SK-N-SH (cell line): ENCODE measurements at regions not wholly inside any gene's neighbourhood (a gene's known extent, or its start where the extent isn't known, plus 50 kb on each side); places are given as distances from the start of the nearest gene placed in this dataset.

Experiments
- CTCF ChIA-PET: fragments of 300-600, 350-600 bp; formaldehyde crosslinking; extraction: SDS; loops from one replicate; lab custom pipeline; 2021; lab: Yijun Ruan, JAX
- POLR2A ChIA-PET: fragments of 350-600 bp; sonication (Branson Sonifier 250); formaldehyde crosslinking; extraction: SDS; loops from one replicate; lab custom pipeline; 2020; ENCODE audit warnings: antibody characterized with exemption, inconsistent platforms; lab: Yijun Ruan, JAX
- DNase-seq: peaks from one replicate; pipeline ENCODE4 v3.0.0; 2012
- H2AFZ ChIP-seq: fragments of 200-600 bp; sonication (generic); 2 replicates; pipeline ENCODE4 v1.8.1; 2016; ENCODE audit warnings: antibody characterized with exemption, mild to moderate bottlenecking, low read depth
- H3F3A ChIP-seq: fragments of 200-600 bp; sonication (generic); replicated peaks from 2 replicates; pipeline ENCODE3; 2016; ENCODE audit warnings: antibody characterized with exemption, mild to moderate bottlenecking; ENCODE audit not compliant: insufficient read depth
- H3K27ac ChIP-seq, 2 experiments: fragments of 200-500 bp in 1 of 2; fragments of 200-600 bp in 1 of 2; sonication (Bioruptor generic) in 1 of 2; sonication (generic), shearing (Covaris generic) in 1 of 2; 2 replicates each; pipeline versions ENCODE4 v1.5.1 to v1.6.1; 2014 to 2016; ENCODE audit warnings: low read depth in 2 of 2, inconsistent platforms in 1 of 2, low read length in 1 of 2, mild to moderate bottlenecking in 1 of 2, mixed read lengths in 1 of 2
- H3K27me3 ChIP-seq: fragments of 200-600 bp; sonication (generic), shearing (Covaris generic); 2 replicates; pipeline ENCODE4 v1.6.1; 2016; ENCODE audit warnings: mixed run types; ENCODE audit not compliant: insufficient read depth
- H3K36me3 ChIP-seq, 2 experiments: fragments of 200-500 bp in 1 of 2; fragments of 200-600 bp in 1 of 2; sonication (Bioruptor generic) in 1 of 2; sonication (generic) in 1 of 2; replicated peaks in 1 of 2; 2 replicates each; pipeline versions ENCODE3 to v1.5.1; 2014 to 2016; ENCODE audit warnings: low read length in 1 of 2, mild to moderate bottlenecking in 1 of 2; ENCODE audit not compliant: insufficient read depth in 2 of 2, control insufficient read depth in 1 of 2
- H3K4me1 ChIP-seq, 2 experiments: fragments of 200-500 bp in 1 of 2; fragments of 200-600 bp in 1 of 2; sonication (Bioruptor generic) in 1 of 2; sonication (generic), shearing (Covaris generic) in 1 of 2; 2 replicates each; pipeline versions ENCODE4 v1.5.1 to v1.6.1; 2014 to 2016; ENCODE audit warnings: low read depth in 1 of 2, low read length in 1 of 2, mixed run types in 1 of 2; ENCODE audit not compliant: insufficient read depth in 2 of 2, control insufficient read depth in 1 of 2
- H3K4me2 ChIP-seq: fragments of 200-600 bp; sonication (generic), shearing (Covaris generic); 2 replicates; pipeline ENCODE4 v1.6.1; 2017; ENCODE audit warnings: mixed run types
- H3K4me3 ChIP-seq, 2 experiments: fragments of 200-500 bp in 1 of 2; fragments of 200-600 bp in 1 of 2; sonication (Bioruptor generic) in 1 of 2; sonication (generic), shearing (Covaris generic) in 1 of 2; 2 replicates each; pipeline versions ENCODE4 v1.5.1 to v1.8.1; 2014 to 2016; ENCODE audit warnings: low read depth in 2 of 2, inconsistent platforms in 1 of 2, low read length in 1 of 2, mild to moderate bottlenecking in 1 of 2, mixed read lengths in 1 of 2, moderate library complexity in 1 of 2
- H3K79me2 ChIP-seq: fragments of 200-600 bp; sonication (generic); 2 replicates; pipeline ENCODE4 v1.8.1; 2017; ENCODE audit warnings: mild to moderate bottlenecking; ENCODE audit not compliant: insufficient read depth
- H3K9ac ChIP-seq: fragments of 200-600 bp; sonication (generic); 2 replicates; pipeline ENCODE4 v1.6.1; 2017; ENCODE audit warnings: mixed run types
- H3K9me2 ChIP-seq: fragments of 200-600 bp; sonication (generic); 2 replicates; pipeline ENCODE4 v1.6.1; 2017; ENCODE audit warnings: mixed run types
- H3K9me3 ChIP-seq: fragments of 200-600 bp; sonication (generic); 2 replicates; pipeline ENCODE4 v1.6.1; 2017; ENCODE audit warnings: mixed run types, mild to moderate bottlenecking, moderate library complexity
- H4K20me1 ChIP-seq: fragments of 200-600 bp; sonication (generic); 2 replicates; pipeline ENCODE4 v1.6.1; 2017; ENCODE audit warnings: mild to moderate bottlenecking, mixed run types; ENCODE audit not compliant: insufficient read depth
- CHD2 ChIP-seq: fragments of 150-350 bp; IDR thresholded peaks from 2 replicates; pipeline ENCODE4 v1.6.1; 2018; ENCODE audit warnings: low read length; ENCODE audit not compliant: partially characterized antibody
- ELF1 ChIP-seq: IDR thresholded peaks from 2 replicates; pipeline ENCODE4 v1.4.0; 2012
- FOXM1 ChIP-seq: IDR thresholded peaks from 2 replicates; pipeline ENCODE4 v1.4.0; 2012; ENCODE audit warnings: low read depth, mild to moderate bottlenecking
- GABPA ChIP-seq: IDR thresholded peaks from 2 replicates; pipeline ENCODE4 v1.4.0; 2012; ENCODE audit warnings: low read depth, mild to moderate bottlenecking
- GATA2 ChIP-seq: sonication (generic); formaldehyde crosslinking; IDR thresholded peaks from 2 replicates; pipeline ENCODE4 v1.5.0; 2020; ENCODE audit warnings: mild to moderate bottlenecking, missing genetic modification reagents
- MXI1 ChIP-seq: IDR thresholded peaks from 2 replicates; pipeline ENCODE4 v1.6.1; 2012; ENCODE audit warnings: mild to moderate bottlenecking, low read depth, low read length, improper control_type of control experiment
- RAD21 ChIP-seq: IDR thresholded peaks from 2 replicates; pipeline ENCODE4 v1.6.1; 2012; ENCODE audit warnings: mild to moderate bottlenecking, low read length
- RCOR1 ChIP-seq: fragments of 150-350 bp; IDR thresholded peaks from 2 replicates; pipeline ENCODE4 v1.6.1; 2017; ENCODE audit warnings: antibody characterized with exemption, low read length
- SIN3A ChIP-seq: IDR thresholded peaks from 2 replicates; pipeline ENCODE4 v1.6.1; 2012; ENCODE audit warnings: low read depth, mild to moderate bottlenecking, low read length, moderate library complexity, borderline replicate concordance
- SMC3 ChIP-seq: IDR thresholded peaks from 2 replicates; pipeline ENCODE4 v1.6.1; 2012; ENCODE audit warnings: low read depth, low read length, improper control_type of control experiment
- TEAD4 ChIP-seq: IDR thresholded peaks from 2 replicates; pipeline ENCODE4 v1.4.0; 2012; ENCODE audit warnings: mild to moderate bottlenecking, borderline replicate concordance; ENCODE audit not compliant: insufficient read depth
- WGBS: methylation state at CpG from one replicate; pipeline ENCODE4 v1.1.6; 2017; ENCODE audit warnings: low lambda C conversion rate; 5-methylcytosine and 5-hydroxymethylcytosine counted together
- TF ChIP-seq, protein P1 (sequence below): fragments of 200-600 bp; sonication (generic); IDR thresholded peaks from 2 replicates; pipeline ENCODE4 v1.6.1; 2017; ENCODE audit warnings: antibody characterized with exemption, mild to moderate bottlenecking, moderate library complexity
- TF ChIP-seq, protein P2 (sequence below): IDR thresholded peaks from 2 replicates; pipeline ENCODE4; 2012
- TF ChIP-seq, protein P3 (sequence below): fragments of 150-350 bp; IDR thresholded peaks from 2 replicates; pipeline ENCODE4 v1.6.1; 2016; ENCODE audit warnings: mild to moderate bottlenecking, low read depth, low read length
- TF ChIP-seq, protein P4 (sequence below): IDR thresholded peaks from 2 replicates; pipeline ENCODE4 v1.4.0; 2012; ENCODE audit warnings: low read depth, borderline replicate concordance

DNA sequence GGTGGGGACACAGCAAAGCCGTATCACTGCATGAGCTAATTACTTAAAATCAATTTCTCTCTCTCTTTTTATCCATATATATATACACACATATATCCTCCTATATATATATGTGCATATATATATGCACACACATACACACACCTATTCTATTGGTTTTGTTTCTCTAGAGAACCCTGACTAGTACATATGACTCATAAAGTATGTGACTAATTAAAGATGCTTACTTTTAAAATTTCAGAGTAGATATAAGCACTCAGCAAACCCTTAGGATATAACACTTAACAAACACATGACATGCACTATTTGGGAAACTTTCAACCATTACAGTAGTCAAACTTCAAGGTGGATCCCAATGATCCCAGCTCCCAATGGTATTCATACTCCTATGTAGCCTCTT, 732.6 kb downstream of the ROBO2 start:
- H3F3A ChIP-seq: no peaks in the 10 kb centered on the region
- H3K9me2 ChIP-seq: no peaks in the 10 kb centered on the region
- POLR2A ChIA-PET: no interaction called here
- no peaks in the 10 kb centered on the region for H3K9me3 ChIP-seq
- H4K20me1 ChIP-seq: no peaks in the 10 kb centered on the region
- no peak overlapping the region for H3K9ac ChIP-seq
- H3K36me3 ChIP-seq: no peaks in the 10 kb centered on the region
- H3K4me1 ChIP-seq: no peaks in the 10 kb centered on the region
- CTCF ChIA-PET: no interaction called here
- H3K79me2 ChIP-seq: no peaks in the 10 kb centered on the region
- no peak overlapping the region for H3K4me3 ChIP-seq
- no peak overlapping the region for H3K4me2 ChIP-seq
- no peak overlapping the region for H3K27ac ChIP-seq
- no peak overlapping the region for H2AFZ ChIP-seq
- no peaks in the 10 kb centered on the region for H3K27me3 ChIP-seq
- WGBS: 30% methylated on average over 1 of the region's 1 CpG
- TF ChIP-seq GATA2 (CRISPR knock-in tag) (no peak), SMC3 (no peak), CHD2 (no peak), FOXM1 (no peak), ELF1 (no peak), GABPA (no peak)
- TF ChIP-seq, protein P1, sequence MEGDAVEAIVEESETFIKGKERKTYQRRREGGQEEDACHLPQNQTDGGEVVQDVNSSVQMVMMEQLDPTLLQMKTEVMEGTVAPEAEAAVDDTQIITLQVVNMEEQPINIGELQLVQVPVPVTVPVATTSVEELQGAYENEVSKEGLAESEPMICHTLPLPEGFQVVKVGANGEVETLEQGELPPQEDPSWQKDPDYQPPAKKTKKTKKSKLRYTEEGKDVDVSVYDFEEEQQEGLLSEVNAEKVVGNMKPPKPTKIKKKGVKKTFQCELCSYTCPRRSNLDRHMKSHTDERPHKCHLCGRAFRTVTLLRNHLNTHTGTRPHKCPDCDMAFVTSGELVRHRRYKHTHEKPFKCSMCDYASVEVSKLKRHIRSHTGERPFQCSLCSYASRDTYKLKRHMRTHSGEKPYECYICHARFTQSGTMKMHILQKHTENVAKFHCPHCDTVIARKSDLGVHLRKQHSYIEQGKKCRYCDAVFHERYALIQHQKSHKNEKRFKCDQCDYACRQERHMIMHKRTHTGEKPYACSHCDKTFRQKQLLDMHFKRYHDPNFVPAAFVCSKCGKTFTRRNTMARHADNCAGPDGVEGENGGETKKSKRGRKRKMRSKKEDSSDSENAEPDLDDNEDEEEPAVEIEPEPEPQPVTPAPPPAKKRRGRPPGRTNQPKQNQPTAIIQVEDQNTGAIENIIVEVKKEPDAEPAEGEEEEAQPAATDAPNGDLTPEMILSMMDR: no peak
- no peak for DNase-seq

DNA sequence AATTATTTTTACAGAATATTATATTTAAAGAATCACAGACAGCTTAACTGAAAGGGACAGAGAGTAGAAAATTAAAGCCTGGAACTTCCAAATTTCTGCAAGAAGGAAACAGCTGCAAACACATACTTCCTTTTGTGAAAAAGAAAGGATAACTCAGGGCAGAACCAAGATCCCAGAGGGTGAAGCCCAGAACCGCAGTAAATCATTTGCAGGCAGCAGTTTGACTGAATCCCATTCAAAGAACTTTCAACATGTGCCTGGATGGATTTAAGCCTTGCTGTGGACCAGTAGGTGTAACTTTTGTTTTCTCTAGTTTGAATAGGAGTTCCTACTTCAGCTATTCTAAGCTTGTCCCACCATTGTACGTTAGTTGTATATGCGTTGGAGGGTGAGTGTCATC, 733.2 kb downstream of the ROBO2 start:
- 32% methylated on average over 3 of the region's 3 CpGs for WGBS
- H2AFZ ChIP-seq: no peak overlapping the region
- POLR2A ChIA-PET: no interaction called here
- H3K4me1 ChIP-seq: no peaks in the 10 kb centered on the region
- H3K9me3 ChIP-seq: no peaks in the 10 kb centered on the region
- no peak for TF ChIP-seq ELF1
- no peak overlapping the region for H3K4me3 ChIP-seq
- H3F3A ChIP-seq: no peaks in the 10 kb centered on the region
- H3K36me3 ChIP-seq: no peaks in the 10 kb centered on the region
- H3K9me2 ChIP-seq: no peaks in the 10 kb centered on the region
- no peak overlapping the region for H3K9ac ChIP-seq
- H3K27ac ChIP-seq: no peak overlapping the region
- no peak overlapping the region for H3K4me2 ChIP-seq
- CTCF ChIA-PET: no interaction called here
- H4K20me1 ChIP-seq: no peaks in the 10 kb centered on the region
- DNase-seq: no peak
- H3K79me2 ChIP-seq: no peaks in the 10 kb centered on the region
- no peaks in the 10 kb centered on the region for H3K27me3 ChIP-seq

DNA sequence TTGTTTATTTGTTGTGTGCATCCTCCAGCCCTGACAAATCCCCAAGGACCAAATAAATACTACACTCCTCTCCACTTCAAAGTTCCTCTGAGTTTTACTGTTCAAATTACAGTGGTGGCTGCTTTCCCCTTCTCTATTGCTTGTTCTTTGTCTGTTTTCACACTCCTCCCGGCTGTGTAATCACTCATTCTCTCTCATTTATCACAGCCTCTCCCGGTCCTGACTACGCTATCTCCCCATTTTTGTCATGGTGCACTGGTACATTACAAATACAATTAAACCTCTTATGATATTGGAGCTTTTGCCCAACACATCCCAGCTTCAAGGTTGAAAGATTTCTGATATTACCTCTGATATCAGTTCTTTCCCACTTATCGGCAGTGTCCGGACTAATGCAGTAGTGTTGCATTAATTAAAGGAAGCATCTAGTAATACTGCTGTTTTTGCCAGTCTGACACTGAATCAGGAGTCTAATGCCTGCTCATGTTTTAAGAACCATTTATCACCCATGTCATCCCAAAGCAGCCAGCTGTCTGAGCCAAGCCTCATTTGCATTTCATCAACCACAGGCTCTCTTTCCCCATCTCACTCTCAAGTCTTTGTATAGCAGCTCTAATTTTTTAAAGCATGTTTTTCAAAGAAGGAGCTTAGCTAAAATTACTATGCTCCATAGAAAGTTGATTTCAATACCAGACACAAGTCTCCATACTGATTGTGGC, 740.5 kb downstream of the ROBO2 start:
- no peaks in the 10 kb centered on the region for H3K79me2 ChIP-seq
- H3K9me2 ChIP-seq: no peaks in the 10 kb centered on the region
- no peaks in the 10 kb centered on the region for H3K4me1 ChIP-seq
- no peak overlapping the region for H3K9ac ChIP-seq
- no peak overlapping the region for H3K27ac ChIP-seq
- CTCF ChIA-PET: no interaction called here
- DNase-seq: no peak
- TF ChIP-seq, protein P2, sequence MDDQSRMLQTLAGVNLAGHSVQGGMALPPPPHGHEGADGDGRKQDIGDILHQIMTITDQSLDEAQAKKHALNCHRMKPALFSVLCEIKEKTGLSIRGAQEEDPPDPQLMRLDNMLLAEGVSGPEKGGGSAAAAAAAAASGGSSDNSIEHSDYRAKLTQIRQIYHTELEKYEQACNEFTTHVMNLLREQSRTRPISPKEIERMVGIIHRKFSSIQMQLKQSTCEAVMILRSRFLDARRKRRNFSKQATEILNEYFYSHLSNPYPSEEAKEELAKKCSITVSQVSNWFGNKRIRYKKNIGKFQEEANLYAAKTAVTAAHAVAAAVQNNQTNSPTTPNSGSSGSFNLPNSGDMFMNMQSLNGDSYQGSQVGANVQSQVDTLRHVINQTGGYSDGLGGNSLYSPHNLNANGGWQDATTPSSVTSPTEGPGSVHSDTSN: no peak
- TF ChIP-seq MXI1 (no peak), TEAD4 (no peak), RCOR1 (no peak), SIN3A (no peak), RAD21 (no peak), SMC3 (no peak), GATA2 (CRISPR knock-in tag) (no peak)
- TF ChIP-seq, protein P3, sequence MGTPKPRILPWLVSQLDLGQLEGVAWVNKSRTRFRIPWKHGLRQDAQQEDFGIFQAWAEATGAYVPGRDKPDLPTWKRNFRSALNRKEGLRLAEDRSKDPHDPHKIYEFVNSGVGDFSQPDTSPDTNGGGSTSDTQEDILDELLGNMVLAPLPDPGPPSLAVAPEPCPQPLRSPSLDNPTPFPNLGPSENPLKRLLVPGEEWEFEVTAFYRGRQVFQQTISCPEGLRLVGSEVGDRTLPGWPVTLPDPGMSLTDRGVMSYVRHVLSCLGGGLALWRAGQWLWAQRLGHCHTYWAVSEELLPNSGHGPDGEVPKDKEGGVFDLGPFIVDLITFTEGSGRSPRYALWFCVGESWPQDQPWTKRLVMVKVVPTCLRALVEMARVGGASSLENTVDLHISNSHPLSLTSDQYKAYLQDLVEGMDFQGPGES: no peak
- TF ChIP-seq, protein P4, sequence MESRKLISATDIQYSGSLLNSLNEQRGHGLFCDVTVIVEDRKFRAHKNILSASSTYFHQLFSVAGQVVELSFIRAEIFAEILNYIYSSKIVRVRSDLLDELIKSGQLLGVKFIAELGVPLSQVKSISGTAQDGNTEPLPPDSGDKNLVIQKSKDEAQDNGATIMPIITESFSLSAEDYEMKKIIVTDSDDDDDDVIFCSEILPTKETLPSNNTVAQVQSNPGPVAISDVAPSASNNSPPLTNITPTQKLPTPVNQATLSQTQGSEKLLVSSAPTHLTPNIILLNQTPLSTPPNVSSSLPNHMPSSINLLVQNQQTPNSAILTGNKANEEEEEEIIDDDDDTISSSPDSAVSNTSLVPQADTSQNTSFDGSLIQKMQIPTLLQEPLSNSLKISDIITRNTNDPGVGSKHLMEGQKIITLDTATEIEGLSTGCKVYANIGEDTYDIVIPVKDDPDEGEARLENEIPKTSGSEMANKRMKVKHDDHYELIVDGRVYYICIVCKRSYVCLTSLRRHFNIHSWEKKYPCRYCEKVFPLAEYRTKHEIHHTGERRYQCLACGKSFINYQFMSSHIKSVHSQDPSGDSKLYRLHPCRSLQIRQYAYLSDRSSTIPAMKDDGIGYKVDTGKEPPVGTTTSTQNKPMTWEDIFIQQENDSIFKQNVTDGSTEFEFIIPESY: no peak
- no peak overlapping the region for H3K4me2 ChIP-seq
- no peaks in the 10 kb centered on the region for H3K36me3 ChIP-seq
- no peaks in the 10 kb centered on the region for H3K27me3 ChIP-seq
- H3F3A ChIP-seq: no peaks in the 10 kb centered on the region
- H3K9me3 ChIP-seq: no peaks in the 10 kb centered on the region
- no peaks in the 10 kb centered on the region for H4K20me1 ChIP-seq
- WGBS: 32% methylated on average over 5 of the region's 5 CpGs
- POLR2A ChIA-PET: no interaction called here
- no peak overlapping the region for H3K4me3 ChIP-seq
- no peak overlapping the region for H2AFZ ChIP-seq
